ENCODE measurements at regions not wholly inside any gene's neighbourhood (a gene's known extent, or its start where the extent isn't known, plus 50 kb on each side); places are given as distances from the start of the nearest gene placed in this dataset.
"Not testable (repeated sequence)": the region's sequence is repeated elsewhere in the genome, so short reads cannot be mapped to it uniquely, and the experiment has no call there.

- TF ChIP-seq, protein P1, sequence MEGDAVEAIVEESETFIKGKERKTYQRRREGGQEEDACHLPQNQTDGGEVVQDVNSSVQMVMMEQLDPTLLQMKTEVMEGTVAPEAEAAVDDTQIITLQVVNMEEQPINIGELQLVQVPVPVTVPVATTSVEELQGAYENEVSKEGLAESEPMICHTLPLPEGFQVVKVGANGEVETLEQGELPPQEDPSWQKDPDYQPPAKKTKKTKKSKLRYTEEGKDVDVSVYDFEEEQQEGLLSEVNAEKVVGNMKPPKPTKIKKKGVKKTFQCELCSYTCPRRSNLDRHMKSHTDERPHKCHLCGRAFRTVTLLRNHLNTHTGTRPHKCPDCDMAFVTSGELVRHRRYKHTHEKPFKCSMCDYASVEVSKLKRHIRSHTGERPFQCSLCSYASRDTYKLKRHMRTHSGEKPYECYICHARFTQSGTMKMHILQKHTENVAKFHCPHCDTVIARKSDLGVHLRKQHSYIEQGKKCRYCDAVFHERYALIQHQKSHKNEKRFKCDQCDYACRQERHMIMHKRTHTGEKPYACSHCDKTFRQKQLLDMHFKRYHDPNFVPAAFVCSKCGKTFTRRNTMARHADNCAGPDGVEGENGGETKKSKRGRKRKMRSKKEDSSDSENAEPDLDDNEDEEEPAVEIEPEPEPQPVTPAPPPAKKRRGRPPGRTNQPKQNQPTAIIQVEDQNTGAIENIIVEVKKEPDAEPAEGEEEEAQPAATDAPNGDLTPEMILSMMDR (IDR thresholded peaks at IDR 0.05) = not testable (repeated sequence)
- TF ChIP-seq POLR2A (IDR thresholded peaks at IDR 0.05) = not testable (repeated sequence)
These were observed 53.4 kb upstream of the PMCH start for GRCh38 chr12:102251005-102251404.
